ENCODE measurements at regions not wholly inside any gene's neighbourhood (a gene's known extent, or its start where the extent isn't known, plus 50 kb on each side); places are given as distances from the start of the nearest gene placed in this dataset.
A peak's percentile ranks its signal among the peaks of the same experiment; 100 is the strongest.

GRCh38 chr16:73286346-73287267 lies 238.7 kb upstream of the ZFHX3 start:
- DNase-seq = no peak

DNA sequence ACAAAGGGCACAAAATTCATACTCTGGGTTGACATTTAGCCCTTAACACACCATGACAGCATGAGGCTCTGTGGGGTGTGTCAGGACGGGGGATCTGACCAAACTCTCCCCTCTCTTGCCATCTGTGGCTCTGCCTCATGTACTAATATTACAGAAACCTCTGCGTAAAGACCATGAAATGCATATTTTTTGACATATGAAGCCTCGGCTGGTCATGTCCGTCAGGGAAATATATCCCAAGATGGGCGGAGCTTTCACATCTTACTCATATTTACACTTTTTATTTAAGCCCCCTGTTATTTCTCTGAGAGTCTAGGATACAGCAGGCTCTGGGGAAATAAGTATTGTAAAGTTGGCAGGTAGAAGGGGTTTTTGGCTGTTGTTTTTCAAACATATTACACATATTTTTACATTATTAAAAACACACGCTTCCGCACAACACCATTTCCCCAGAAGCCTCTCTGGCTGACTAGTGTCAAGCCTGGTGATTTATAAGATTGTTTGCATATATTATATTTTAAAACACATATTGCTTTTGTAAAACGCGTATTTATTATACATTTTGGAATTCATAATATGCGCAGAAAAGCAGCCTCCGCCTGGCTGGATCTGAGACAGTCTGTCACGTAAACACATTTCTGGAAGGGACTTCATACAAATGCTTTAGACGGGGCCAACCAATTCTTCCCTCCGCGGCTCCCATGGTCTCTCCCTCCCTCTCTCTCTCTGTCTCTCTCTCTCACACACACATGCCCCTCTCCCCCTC lies 237.7 kb upstream of the ZFHX3 start:
- no peak for DNase-seq

GRCh38 chr16:73280388-73280787 lies 232.5 kb upstream of the ZFHX3 start:
- DNase-seq = no peak

DNA sequence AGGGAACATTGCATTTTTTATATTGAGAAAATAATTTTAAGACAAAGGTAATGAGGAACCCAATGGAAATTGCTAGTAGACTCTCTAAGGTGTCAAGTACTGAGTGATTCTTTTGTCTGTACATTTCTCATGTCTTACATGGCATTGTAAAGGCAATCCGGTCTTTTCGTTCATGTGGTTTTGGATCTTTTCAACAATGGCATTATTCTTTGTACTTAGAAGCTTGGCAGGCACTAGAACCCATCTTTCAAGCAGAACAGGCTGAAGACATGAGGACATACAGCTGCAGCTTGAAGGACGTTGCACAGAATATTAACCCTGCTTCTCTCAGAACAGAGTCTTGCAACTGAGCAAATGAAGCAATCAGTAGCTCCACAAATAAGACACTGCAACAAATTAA lies 231.5 kb upstream of the ZFHX3 start:
- no peak for DNase-seq

DNA sequence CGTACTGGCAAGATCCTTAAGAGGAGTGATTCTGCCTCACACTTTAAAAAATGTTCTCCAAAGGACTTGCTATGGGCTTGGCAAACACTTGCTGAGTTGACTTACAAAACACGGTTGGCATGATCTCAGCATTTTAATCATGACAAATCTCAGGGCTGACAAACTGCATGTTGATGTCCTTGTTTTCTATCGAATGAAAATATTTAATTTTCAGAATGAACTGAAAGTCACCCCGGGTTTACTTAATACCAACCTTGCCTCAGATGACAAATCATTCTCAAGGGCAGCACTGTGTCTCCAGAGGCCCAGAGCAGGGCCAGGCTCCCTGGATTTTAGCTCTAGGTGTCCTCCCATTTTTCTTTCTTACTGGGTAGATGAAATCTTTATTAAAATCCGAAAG lies 229.1 kb upstream of the ZFHX3 start:
- no peak for DNase-seq

GRCh38 chr16:73275448-73275847 lies 227.5 kb upstream of the ZFHX3 start:
- no peak for DNase-seq

- DNase-seq = no peak
Observed at GRCh38 chr16:73275024-73275423, 227.1 kb upstream of the ZFHX3 start.

- DNase-seq = no peak
Observed at GRCh38 chr16:73274140-73274539, 226.2 kb upstream of the ZFHX3 start.

DNA sequence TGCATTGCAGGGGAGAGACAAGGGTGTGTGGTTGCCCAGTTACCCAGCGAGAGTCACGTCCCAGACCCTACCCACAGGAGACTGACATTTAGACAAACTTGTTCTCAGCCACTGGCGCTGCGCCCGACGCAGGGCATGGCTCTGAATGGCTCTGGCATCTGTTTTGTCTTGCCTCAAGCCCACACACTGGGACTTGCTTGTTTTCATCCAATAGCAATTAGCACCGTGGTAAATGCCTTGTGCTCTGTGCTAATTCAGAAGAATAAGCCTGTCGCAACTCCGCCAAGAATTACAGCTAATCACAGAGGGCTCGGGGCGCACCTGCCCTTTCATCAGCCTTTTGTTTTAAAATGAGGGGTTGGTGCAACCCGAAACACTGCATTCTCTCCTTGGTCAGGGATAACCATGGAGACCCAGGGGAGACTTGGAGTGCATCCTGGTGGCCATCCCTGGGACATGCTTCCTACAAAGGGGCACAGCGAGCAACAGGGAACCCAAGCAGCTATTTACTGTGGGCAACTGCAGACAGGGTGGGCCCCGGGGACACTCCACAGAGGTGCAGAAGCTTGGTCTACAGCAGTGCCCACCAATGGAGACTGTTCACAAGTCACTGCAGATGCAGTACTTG lies 220.6 kb upstream of the ZFHX3 start:
- no peak for DNase-seq

GRCh38 chr16:73265935-73266334 lies 218.0 kb upstream of the ZFHX3 start:
- peak in 1 of 2 donors; percentile 6 for DNase-seq

GRCh38 chr16:73265124-73265837 lies 217.4 kb upstream of the ZFHX3 start:
- DNase-seq = peak in 1 of 2 donors; percentile 19

GRCh38 chr16:73262931-73263330 lies 215.0 kb upstream of the ZFHX3 start:
- no peak for DNase-seq

DNA sequence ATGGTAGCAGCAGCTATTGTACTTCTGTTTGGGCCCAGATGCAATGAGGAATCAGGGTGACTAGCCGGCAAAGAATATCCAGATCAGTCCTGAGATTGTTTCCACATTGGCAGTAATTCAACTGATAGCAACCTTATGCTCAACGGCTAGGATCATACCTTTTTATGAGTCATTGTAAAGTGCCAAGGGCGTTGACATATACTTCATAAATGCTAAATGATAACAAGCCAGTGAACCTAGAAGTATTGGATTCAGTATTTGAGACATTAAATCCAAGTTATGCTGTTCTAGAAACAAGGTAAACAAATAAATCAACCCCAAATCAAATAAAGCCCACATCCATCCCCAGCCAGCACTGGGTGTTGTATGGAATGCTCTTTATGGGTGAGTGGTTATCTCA lies 207.1 kb upstream of the ZFHX3 start:
- no peak for DNase-seq

- no peak for DNase-seq
Observed at GRCh38 chr16:73253922-73254480, 206.1 kb upstream of the ZFHX3 start.

DNA sequence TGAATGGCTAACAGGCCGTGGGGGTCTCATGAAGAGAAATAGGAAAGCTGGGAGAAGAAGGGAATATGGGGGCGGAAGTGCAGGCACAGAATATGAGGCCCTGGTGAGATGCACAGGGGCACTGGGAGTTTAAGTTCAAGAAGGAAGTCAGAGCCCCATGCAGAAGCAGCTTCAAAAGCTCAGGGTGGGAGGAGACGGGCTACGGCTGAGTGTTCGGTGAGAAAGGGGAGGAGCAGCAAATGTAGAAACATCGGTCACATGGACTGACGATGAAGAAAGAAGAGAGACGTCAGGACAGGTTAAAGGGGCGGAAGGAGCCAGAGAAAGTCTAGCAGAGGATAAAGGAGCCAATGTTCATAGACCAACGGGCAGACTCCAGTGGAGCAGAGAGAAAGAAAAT lies 204.5 kb upstream of the ZFHX3 start:
- peak in 1 of 2 donors; percentile 3 for DNase-seq

DNA sequence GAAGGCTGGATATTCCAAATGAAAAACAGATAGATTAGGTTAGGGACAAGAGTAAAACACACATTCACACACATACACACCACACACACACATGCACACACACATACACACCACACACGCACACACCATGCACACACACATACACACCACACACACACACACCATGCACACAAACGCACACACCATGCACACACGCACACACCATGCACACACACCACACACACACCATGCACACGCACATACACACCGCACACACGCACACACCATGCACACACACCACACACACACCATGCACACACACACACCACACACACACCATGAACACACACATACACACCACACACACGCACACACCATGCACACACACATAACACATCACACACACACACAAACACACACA lies 203.7 kb upstream of the ZFHX3 start:
- DNase-seq = no peak

DNA sequence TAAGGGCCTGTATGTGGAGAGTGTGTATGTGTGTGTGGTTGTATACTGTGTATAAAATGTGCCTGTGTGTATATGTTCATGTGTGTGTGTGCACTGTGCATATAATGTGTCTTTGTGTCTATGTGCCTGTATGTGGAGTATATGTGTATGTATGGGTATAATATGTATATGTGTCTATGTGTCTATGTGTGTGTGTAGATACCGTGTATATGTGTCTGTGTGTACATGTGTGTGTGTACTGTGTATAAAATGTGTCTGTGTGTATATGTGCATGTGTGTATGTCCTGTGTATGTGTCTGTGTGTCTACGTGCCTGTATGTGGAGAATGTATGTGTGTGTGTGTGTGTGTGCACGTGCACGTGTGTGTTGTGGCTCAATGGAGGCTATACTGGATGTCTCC lies 200.4 kb upstream of the ZFHX3 start:
- DNase-seq = no peak

GRCh38 chr16:73240920-73241319 lies 193.0 kb upstream of the ZFHX3 start:
- no peak for DNase-seq

DNA sequence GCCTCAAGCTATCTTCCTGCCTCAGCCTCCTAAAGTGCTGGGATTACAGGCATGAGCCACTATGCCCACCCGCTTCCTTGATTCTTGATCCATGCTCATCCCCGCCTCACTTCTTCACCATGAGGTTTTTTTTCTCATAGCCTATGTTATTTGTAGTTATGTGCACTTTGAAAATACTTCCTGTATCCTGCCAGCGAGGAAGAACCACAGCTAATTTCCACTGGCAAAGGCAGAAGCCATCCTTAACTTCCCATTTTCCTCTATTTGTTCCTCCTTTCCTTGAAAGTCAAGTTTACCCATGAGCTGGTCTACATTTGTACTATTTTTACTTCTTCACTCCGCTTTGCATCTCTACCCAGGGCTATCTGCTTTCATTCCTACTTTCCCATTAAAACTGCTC lies 189.7 kb upstream of the ZFHX3 start:
- DNase-seq = no peak

DNA sequence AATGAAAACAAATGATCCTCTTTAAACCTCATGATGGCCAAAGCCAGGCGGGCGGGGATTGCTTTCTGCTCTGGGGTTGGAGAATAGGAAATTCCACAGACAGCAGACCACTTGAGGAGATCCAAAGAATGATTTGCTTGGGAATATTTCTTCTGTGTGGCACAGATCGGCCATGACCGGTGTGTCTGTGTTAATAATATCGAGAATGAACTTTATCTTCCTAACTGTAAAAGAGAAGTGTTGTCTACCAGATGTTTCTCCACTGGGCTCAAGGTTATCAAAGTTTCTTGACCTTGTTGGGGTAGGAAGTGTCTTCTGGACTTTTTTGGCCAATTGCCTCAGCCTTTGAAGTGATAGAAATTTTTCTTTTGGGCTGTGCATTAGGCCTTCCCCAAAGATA lies 186.6 kb upstream of the ZFHX3 start:
- DNase-seq = no peak

GRCh38 chr16:73233846-73234424 lies 186.0 kb upstream of the ZFHX3 start:
- no peak for DNase-seq

DNA sequence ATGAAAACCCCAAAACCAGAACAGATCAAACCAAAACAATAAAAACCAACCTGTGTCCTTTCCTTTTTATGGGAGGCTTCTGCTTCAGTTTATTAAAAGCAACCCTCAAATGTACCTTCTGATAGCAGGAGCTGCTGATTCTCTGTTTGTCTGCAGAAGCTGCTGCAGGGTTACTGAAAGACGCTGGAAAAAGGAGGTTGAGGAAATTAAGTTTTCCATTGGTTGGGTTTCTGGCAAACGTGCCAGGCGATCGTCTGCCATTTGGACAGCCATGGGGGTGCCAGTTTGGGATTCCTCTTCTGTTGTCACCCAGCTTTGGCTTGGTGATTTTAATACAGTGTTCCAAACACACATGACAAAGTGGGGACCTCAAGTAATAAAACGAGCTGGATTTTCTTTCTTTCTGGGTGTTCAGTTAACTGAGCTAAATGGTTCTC lies 185.4 kb upstream of the ZFHX3 start:
- no peak for DNase-seq

All from inflammatory macrophage treated with lipopolysaccharide for 1 hour (primary cell).